ENCODE measurements at regions not wholly inside any gene's neighbourhood (a gene's known extent, or its start where the extent isn't known, plus 50 kb on each side); places are given as distances from the start of the nearest gene placed in this dataset.

- DNase-seq (no peak), ATAC-seq (ENCODE audit: low read depth in 2 of 2) (no peak)
- H3K4me3 Mint-ChIP-seq: no peak overlapping the region
- no peak overlapping the region for H3K27ac Mint-ChIP-seq
- no peaks in the 10 kb centered on the region for H3K4me1 Mint-ChIP-seq
- H3K9me3 Mint-ChIP-seq: peaks cover 0 to 9% (median 4%) of the 10 kb centered on the region in 7 donors
- H3K36me3 Mint-ChIP-seq: no peaks in the 10 kb centered on the region
- no peaks in the 10 kb centered on the region for H3K27me3 Mint-ChIP-seq
These were observed 378.3 kb upstream of the TSHZ3 start for GRCh38 chr19:31727536-31727935.

- Mint-ChIP-seq H3K4me1 (no peaks in the 10 kb centered on the region), H3K27ac (no peak overlapping the region), H3K9me3 (peaks cover 2 to 16% (median 7%) of the 10 kb centered on the region in 7 donors), H3K4me3 (no peak overlapping the region), H3K27me3 (no peaks in the 10 kb centered on the region), H3K36me3 (no peaks in the 10 kb centered on the region)
- no peak for ATAC-seq (ENCODE audit: low read depth in 2 of 2)
- no peak for DNase-seq
These were observed 381.0 kb upstream of the TSHZ3 start for GRCh38 chr19:31730270-31730669.

GRCh38 chr19:31733591-31733990 is 384.4 kb upstream of the TSHZ3 start:
- Mint-ChIP-seq H3K27me3 (no peaks in the 10 kb centered on the region), H3K9me3 (peaks cover 0 to 9% (median 7%) of the 10 kb centered on the region in 7 donors), H3K4me1 (no peaks in the 10 kb centered on the region), H3K27ac (no peak overlapping the region), H3K4me3 (no peak overlapping the region), H3K36me3 (no peaks in the 10 kb centered on the region)
- DNase-seq (no peak), ATAC-seq (ENCODE audit: low read depth in 2 of 2) (no peak)

- Mint-ChIP-seq H3K4me1 (no peaks in the 10 kb centered on the region), H3K36me3 (no peaks in the 10 kb centered on the region), H3K27ac (no peak overlapping the region)
These were observed 393.0 kb upstream of the TSHZ3 start for GRCh38 chr19:31742249-31742648.

GRCh38 chr19:31745731-31746130 is 396.5 kb upstream of the TSHZ3 start:
- ATAC-seq (ENCODE audit: low read depth in 2 of 2) (no peak), DNase-seq (no peak)
- no peak overlapping the region for H3K27ac Mint-ChIP-seq
- no peaks in the 10 kb centered on the region for H3K36me3 Mint-ChIP-seq
- peaks cover 0 to 12% (median 2%) of the 10 kb centered on the region in 7 donors for H3K9me3 Mint-ChIP-seq
- H3K27me3 Mint-ChIP-seq: no peaks in the 10 kb centered on the region
- no peak overlapping the region for H3K4me3 Mint-ChIP-seq
- no peaks in the 10 kb centered on the region for H3K4me1 Mint-ChIP-seq

More at GRCh38 chr19:31742249-31742648, 393.0 kb upstream of the TSHZ3 start:
- DNase-seq: no peak
- Mint-ChIP-seq H3K9me3 (peaks cover 0 to 14% (median 3%) of the 10 kb centered on the region in 7 donors), H3K4me3 (no peak overlapping the region), H3K27me3 (no peaks in the 10 kb centered on the region)
- ATAC-seq (ENCODE audit: low read depth in 2 of 2): no peak

GRCh38 chr19:31749231-31749630 is 400.0 kb upstream of the TSHZ3 start:
- DNase-seq: no peak
- Mint-ChIP-seq H3K4me3 (no peak overlapping the region), H3K36me3 (no peaks in the 10 kb centered on the region), H3K27ac (no peak overlapping the region), H3K27me3 (no peaks in the 10 kb centered on the region), H3K4me1 (no peaks in the 10 kb centered on the region), H3K9me3 (peaks cover 0 to 6% (median 2%) of the 10 kb centered on the region in 7 donors)
- no peak for ATAC-seq (ENCODE audit: low read depth in 2 of 2)

- ATAC-seq (ENCODE audit: low read depth in 2 of 2) (no peak), DNase-seq (no peak)
- H3K4me1 Mint-ChIP-seq: no peaks in the 10 kb centered on the region
- H3K9me3 Mint-ChIP-seq: peaks cover 0 to 8% (median 5%) of the 10 kb centered on the region in 7 donors
- peak overlapping the region in 1 of 6 donors; percentile 27 for H3K27ac Mint-ChIP-seq
- no peak overlapping the region for H3K4me3 Mint-ChIP-seq
- no peaks in the 10 kb centered on the region for H3K27me3 Mint-ChIP-seq
- no peaks in the 10 kb centered on the region for H3K36me3 Mint-ChIP-seq
These were observed 410.1 kb upstream of the TSHZ3 start for GRCh38 chr19:31759359-31759758.

- no peak overlapping the region for H3K27ac Mint-ChIP-seq
- H3K9me3 Mint-ChIP-seq: peaks cover 0 to 16% (median 8%) of the 10 kb centered on the region in 7 donors
- H3K4me3 Mint-ChIP-seq: no peak overlapping the region
- no peaks in the 10 kb centered on the region for H3K36me3 Mint-ChIP-seq
- no peaks in the 10 kb centered on the region for H3K4me1 Mint-ChIP-seq
- no peak for DNase-seq
- ATAC-seq (ENCODE audit: low read depth in 2 of 2): no peak
- no peaks in the 10 kb centered on the region for H3K27me3 Mint-ChIP-seq
These were observed 412.2 kb upstream of the TSHZ3 start for GRCh38 chr19:31761281-31761913.

- no peaks in the 10 kb centered on the region for H3K4me1 Mint-ChIP-seq
- H3K27ac Mint-ChIP-seq: no peak overlapping the region
These were observed 421.0 kb upstream of the TSHZ3 start for GRCh38 chr19:31770223-31770622.

GRCh38 chr19:31772915-31773314 is 423.7 kb upstream of the TSHZ3 start:
- no peak for DNase-seq
- Mint-ChIP-seq H3K36me3 (no peaks in the 10 kb centered on the region), H3K4me3 (no peak overlapping the region), H3K27ac (no peak overlapping the region), H3K4me1 (no peaks in the 10 kb centered on the region), H3K9me3 (peaks cover 0 to 7% (median 0%) of the 10 kb centered on the region in 7 donors), H3K27me3 (no peaks in the 10 kb centered on the region)
- ATAC-seq (ENCODE audit: low read depth in 2 of 2): no peak

More at GRCh38 chr19:31770223-31770622, 421.0 kb upstream of the TSHZ3 start:
- DNase-seq: no peak
- Mint-ChIP-seq H3K36me3 (no peaks in the 10 kb centered on the region), H3K27me3 (no peaks in the 10 kb centered on the region), H3K4me3 (no peak overlapping the region), H3K9me3 (peaks cover 0 to 7% (median 5%) of the 10 kb centered on the region in 7 donors)
- ATAC-seq (ENCODE audit: low read depth in 2 of 2): no peak

GRCh38 chr19:31781542-31781941 is 432.3 kb upstream of the TSHZ3 start:
- no peak overlapping the region for H3K27ac Mint-ChIP-seq
- H3K9me3 Mint-ChIP-seq: peaks cover 0 to 7% (median 0%) of the 10 kb centered on the region in 7 donors
- H3K27me3 Mint-ChIP-seq: no peaks in the 10 kb centered on the region
- no peaks in the 10 kb centered on the region for H3K36me3 Mint-ChIP-seq
- ATAC-seq (ENCODE audit: low read depth in 2 of 2) (no peak), DNase-seq (no peak)
- no peaks in the 10 kb centered on the region for H3K4me1 Mint-ChIP-seq
- no peak overlapping the region for H3K4me3 Mint-ChIP-seq

GRCh38 chr19:31783592-31783991 is 434.4 kb upstream of the TSHZ3 start:
- no peak overlapping the region for H3K27ac Mint-ChIP-seq

GRCh38 chr19:31784671-31785101 is 435.4 kb upstream of the TSHZ3 start:
- H3K36me3 Mint-ChIP-seq: no peaks in the 10 kb centered on the region
- H3K27me3 Mint-ChIP-seq: no peaks in the 10 kb centered on the region

More at GRCh38 chr19:31783592-31783991, 434.4 kb upstream of the TSHZ3 start:
- Mint-ChIP-seq H3K36me3 (no peaks in the 10 kb centered on the region), H3K27me3 (no peaks in the 10 kb centered on the region), H3K9me3 (peaks cover 0 to 4% (median 0%) of the 10 kb centered on the region in 7 donors), H3K4me1 (no peaks in the 10 kb centered on the region), H3K4me3 (no peak overlapping the region)
- DNase-seq: no peak
- no peak for ATAC-seq (ENCODE audit: low read depth in 2 of 2)

GRCh38 chr19:31801611-31802010 is 452.4 kb upstream of the TSHZ3 start:
- no peak for ATAC-seq (ENCODE audit: low read depth in 2 of 2)

More at GRCh38 chr19:31784671-31785101, 435.4 kb upstream of the TSHZ3 start:
- ATAC-seq (ENCODE audit: low read depth in 2 of 2) (no peak), DNase-seq (no peak)
- no peak overlapping the region for H3K27ac Mint-ChIP-seq
- H3K9me3 Mint-ChIP-seq: peaks cover 0 to 13% (median 1%) of the 10 kb centered on the region in 7 donors
- no peak overlapping the region for H3K4me3 Mint-ChIP-seq
- no peaks in the 10 kb centered on the region for H3K4me1 Mint-ChIP-seq

More at GRCh38 chr19:31801611-31802010, 452.4 kb upstream of the TSHZ3 start:
- Mint-ChIP-seq H3K27me3 (peaks cover 0 to 4% (median 0%) of the 10 kb centered on the region in 3 donors), H3K4me3 (no peak overlapping the region), H3K9me3 (peaks cover 0 to 9% (median 5%) of the 10 kb centered on the region in 7 donors), H3K4me1 (no peaks in the 10 kb centered on the region), H3K36me3 (no peaks in the 10 kb centered on the region), H3K27ac (no peak overlapping the region)
- no peak for DNase-seq
